ENCODE measurements at regions not wholly inside any gene's neighbourhood (a gene's known extent, or its start where the extent isn't known, plus 50 kb on each side); places are given as distances from the start of the nearest gene placed in this dataset.

GRCh38 chr9:79131824-79132377, 439.9 kb upstream of the TLE4 start (continued):
- TF ChIP-seq CHD7 (IDR thresholded peaks at IDR 0.05; ENCODE audit: insufficient replicate concordance, low read length) (no peak), EGR1 (IDR thresholded peaks at IDR 0.05; ENCODE audit: borderline replicate concordance, low read depth, low read length) (no peak), RNF2 (IDR thresholded peaks at IDR 0.05; ENCODE audit: borderline replicate concordance, low read depth, low read length, missing control alignments, poor library complexity, severe bottlenecking) (no peak), ATF3 (IDR thresholded peaks at IDR 0.05; ENCODE audit: insufficient read depth, low read depth, low read length) (no peak), BACH1 (IDR thresholded peaks at IDR 0.05; ENCODE audit: low read length) (no peak), FOSL1 (IDR thresholded peaks at IDR 0.05; ENCODE audit: insufficient read depth, low read depth, low read length) (no peak), CBX5 (IDR thresholded peaks at IDR 0.05; ENCODE audit: low read depth, low read length) (no peak), PHF8 (conservative IDR thresholded peaks at IDR 0.05; ENCODE audit: low read depth, low read length) (no peak)
